ENCODE measurements at regions not wholly inside any gene's neighbourhood (a gene's known extent, or its start where the extent isn't known, plus 50 kb on each side); places are given as distances from the start of the nearest gene placed in this dataset.
A peak's percentile ranks its signal among the peaks of the same experiment; 100 is the strongest.

DNA sequence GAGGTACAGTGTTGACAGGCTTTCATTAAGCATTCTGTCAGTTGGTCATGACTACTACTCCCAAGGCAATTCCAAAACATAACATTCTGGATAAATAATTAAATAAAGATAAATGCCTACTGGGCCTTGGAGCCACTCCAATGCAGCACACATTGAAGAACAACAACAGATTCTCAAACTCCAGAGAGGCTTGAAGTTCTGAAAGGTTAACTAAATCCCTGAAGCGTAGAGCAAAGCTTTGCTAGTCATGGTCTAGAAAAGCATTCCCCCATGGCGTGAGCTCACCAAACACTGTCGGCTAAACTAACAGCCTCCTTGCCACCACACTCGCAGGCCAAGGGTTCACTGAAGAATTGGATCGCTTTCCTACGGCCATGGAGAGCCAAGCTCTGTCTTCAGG is 268.0 kb downstream of the ATG4C start:
- no peak overlapping the region for H3K27ac ChIP-seq
- H3K4me3 ChIP-seq (ENCODE audit: low read depth, low read length), result no peak overlapping the region
- DNase-seq, result no peak
- TF ChIP-seq, protein P1, sequence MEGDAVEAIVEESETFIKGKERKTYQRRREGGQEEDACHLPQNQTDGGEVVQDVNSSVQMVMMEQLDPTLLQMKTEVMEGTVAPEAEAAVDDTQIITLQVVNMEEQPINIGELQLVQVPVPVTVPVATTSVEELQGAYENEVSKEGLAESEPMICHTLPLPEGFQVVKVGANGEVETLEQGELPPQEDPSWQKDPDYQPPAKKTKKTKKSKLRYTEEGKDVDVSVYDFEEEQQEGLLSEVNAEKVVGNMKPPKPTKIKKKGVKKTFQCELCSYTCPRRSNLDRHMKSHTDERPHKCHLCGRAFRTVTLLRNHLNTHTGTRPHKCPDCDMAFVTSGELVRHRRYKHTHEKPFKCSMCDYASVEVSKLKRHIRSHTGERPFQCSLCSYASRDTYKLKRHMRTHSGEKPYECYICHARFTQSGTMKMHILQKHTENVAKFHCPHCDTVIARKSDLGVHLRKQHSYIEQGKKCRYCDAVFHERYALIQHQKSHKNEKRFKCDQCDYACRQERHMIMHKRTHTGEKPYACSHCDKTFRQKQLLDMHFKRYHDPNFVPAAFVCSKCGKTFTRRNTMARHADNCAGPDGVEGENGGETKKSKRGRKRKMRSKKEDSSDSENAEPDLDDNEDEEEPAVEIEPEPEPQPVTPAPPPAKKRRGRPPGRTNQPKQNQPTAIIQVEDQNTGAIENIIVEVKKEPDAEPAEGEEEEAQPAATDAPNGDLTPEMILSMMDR (IDR thresholded peaks at IDR 0.05; ENCODE audit: low read depth, low read length, missing control alignments), result no peak
- in situ Hi-C loops (cut with HindIII; ENCODE audit: low pct_ligation_motif_present, low sequenced_read_pairs), result no loop called here
- H3K27me3 ChIP-seq (replicated peaks), result no peaks in the 10 kb centered on the region
- no peaks in the 10 kb centered on the region for H3K36me3 ChIP-seq (replicated peaks)

DNA sequence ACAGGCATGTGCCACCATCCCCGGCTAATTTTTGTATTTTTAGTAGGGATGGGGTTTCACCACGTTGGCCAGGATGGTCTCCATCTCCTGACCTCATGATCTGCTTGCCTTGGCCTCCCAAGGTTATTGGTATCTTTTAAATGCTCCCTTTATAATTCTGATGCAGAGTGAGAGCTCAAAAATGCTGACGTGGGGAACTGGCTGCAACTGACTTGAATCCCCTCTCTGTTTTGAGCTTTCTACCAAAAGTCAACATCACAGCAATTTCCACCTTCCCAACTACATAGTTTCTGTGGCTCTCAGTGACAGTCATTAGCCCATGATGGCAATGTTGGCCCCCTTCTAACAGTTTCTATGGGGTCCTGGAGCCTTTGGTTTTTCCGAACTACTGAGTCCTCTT is 268.2 kb upstream of the FOXD3 start:
- Histone ChIP-seq H3K4me3 (ENCODE audit: low read depth, low read length) (no peak overlapping the region), H3K27ac (no peak overlapping the region), H3K27me3 (replicated peaks) (no peaks in the 10 kb centered on the region), H3K36me3 (replicated peaks) (no peaks in the 10 kb centered on the region)
- DNase-seq, result no peak
- in situ Hi-C loops (cut with HindIII; ENCODE audit: low pct_ligation_motif_present, low sequenced_read_pairs), result no loop called here
- TF ChIP-seq, protein P1 (IDR thresholded peaks at IDR 0.05; ENCODE audit: low read depth, low read length, missing control alignments), result no peak

DNA sequence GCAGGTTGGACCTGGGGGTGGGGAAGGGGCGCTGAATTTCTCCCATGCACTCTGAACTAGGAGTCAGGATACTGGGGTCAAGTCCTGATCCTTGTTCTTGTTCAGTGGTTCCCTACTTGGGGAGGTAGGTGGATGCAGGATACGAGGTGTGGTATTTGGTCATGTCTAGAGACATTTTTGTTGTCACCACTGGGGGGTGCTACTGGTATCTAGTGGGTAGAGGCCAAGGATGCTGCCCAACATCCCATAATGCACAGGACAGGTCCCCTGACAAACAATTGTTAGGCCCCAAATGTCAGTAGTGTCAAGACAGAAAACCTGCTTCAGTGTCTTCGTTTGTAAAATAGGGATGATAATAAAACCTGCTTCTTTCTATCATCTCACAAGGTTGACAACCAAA is 259.0 kb upstream of the FOXD3 start:
- Histone ChIP-seq H3K36me3 (replicated peaks) (no peaks in the 10 kb centered on the region), H3K4me3 (ENCODE audit: low read depth, low read length) (no peak overlapping the region), H3K27me3 (replicated peaks) (no peaks in the 10 kb centered on the region), H3K27ac (no peak overlapping the region)
- in situ Hi-C loops (cut with HindIII; ENCODE audit: low pct_ligation_motif_present, low sequenced_read_pairs), result no loop called here
- no peak for DNase-seq
- TF ChIP-seq, protein P1 (IDR thresholded peaks at IDR 0.05; ENCODE audit: low read depth, low read length, missing control alignments), result peak; percentile 27

DNA sequence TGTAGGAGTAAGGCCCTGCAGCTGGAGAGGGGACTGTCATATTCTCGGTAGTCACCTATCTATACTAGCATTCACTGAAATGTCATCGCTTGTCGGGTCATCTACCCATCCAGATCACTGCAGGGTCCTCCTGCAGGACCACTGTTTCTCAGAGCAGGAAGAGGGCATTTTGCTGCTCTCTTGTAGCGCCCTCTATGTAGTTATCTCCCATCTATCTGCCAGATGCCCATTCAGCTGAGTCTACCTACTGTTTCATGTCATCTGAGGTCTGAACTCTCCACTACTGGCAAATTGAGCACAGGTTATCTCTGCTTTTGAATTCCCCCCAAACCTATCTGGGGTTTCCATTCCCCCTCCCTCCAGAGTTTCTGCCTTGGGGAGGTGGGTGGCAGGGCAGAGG is 258.2 kb upstream of the FOXD3 start:
- in situ Hi-C loops (cut with HindIII; ENCODE audit: low pct_ligation_motif_present, low sequenced_read_pairs), result no loop called here
- DNase-seq, result no peak
- Histone ChIP-seq H3K27me3 (replicated peaks) (no peaks in the 10 kb centered on the region), H3K36me3 (replicated peaks) (no peaks in the 10 kb centered on the region), H3K4me3 (ENCODE audit: low read depth, low read length) (no peak overlapping the region), H3K27ac (no peak overlapping the region)
- TF ChIP-seq, protein P1 (IDR thresholded peaks at IDR 0.05; ENCODE audit: low read depth, low read length, missing control alignments), result no peak

DNA sequence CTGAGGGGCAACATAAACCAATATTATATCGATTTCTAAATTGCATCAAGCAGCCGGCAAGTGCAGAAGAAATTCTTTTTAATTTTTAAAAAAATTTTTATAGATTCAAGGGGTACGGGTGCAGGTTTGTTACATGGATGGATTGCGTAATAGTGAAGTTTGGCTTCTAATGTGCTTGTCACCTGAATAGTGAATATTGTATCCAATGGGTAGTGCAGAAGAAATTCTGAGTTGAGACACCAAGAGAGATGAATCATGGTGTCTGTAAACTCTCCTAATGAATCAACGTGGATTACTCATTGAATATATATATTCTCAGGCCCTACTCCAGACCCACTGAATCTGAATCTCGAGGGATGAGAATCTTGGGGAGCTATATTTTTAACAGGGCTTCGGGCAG is 253.7 kb upstream of the FOXD3 start:
- no peak overlapping the region for H3K4me3 ChIP-seq (ENCODE audit: low read depth, low read length)
- in situ Hi-C loops (cut with HindIII; ENCODE audit: low pct_ligation_motif_present, low sequenced_read_pairs), result no loop called here
- TF ChIP-seq, protein P1 (IDR thresholded peaks at IDR 0.05; ENCODE audit: low read depth, low read length, missing control alignments), result no peak

DNA sequence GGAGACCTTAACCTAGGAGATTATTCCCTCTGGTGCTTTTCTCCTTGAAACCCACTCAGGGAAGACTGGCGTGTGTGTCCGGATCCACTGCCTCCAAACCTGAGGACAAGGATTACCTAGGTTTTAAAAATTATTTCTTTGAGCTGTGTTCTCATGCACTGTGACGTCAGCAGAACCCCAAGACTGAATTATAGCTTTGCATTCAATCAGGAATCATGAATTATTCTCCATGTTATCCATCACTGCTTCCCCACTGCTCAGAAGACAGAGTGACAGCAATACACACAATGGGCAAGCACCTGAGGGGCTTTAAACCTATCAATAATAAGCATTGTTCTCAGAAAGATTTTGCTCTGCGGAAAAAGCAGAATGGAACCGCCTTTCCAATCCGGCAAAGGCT is 253.2 kb upstream of the FOXD3 start:
- in situ Hi-C loops (cut with HindIII; ENCODE audit: low pct_ligation_motif_present, low sequenced_read_pairs), result no loop called here
- Histone ChIP-seq H3K27me3 (replicated peaks) (peaks cover 17% of the 10 kb centered on the region), H3K4me3 (ENCODE audit: low read depth, low read length) (no peak overlapping the region), H3K36me3 (replicated peaks) (no peaks in the 10 kb centered on the region), H3K27ac (no peak overlapping the region)
- TF ChIP-seq, protein P1 (IDR thresholded peaks at IDR 0.05; ENCODE audit: low read depth, low read length, missing control alignments), result no peak
- no peak for DNase-seq

More for the DNA sequence above, 253.7 kb upstream of the FOXD3 start:
- Histone ChIP-seq H3K36me3 (replicated peaks) (no peaks in the 10 kb centered on the region), H3K27ac (no peak overlapping the region), H3K27me3 (replicated peaks) (peaks cover 12% of the 10 kb centered on the region)
- no peak for DNase-seq
